Sigmoid colon (tissue), 3 donors: ENCODE measurements at regions not wholly inside any gene's neighbourhood (a gene's known extent, or its start where the extent isn't known, plus 50 kb on each side); places are given as distances from the start of the nearest gene placed in this dataset.

Experiments
- POLR2A ChIP-seq, 2 donors: fragments of 450-650 bp; IDR thresholded peaks; one replicate each; pipeline ENCODE4 v1.6.1; 2016; ENCODE audit warnings: antibody characterized with exemption in 2 of 2, mild to moderate bottlenecking in 2 of 2, moderate library complexity in 2 of 2
- TF ChIP-seq, protein P1 (sequence below), 4 experiments: fragments of 450-650 bp in 3 of 4; fragments of 200-600 bp in 1 of 4; IDR thresholded peaks; one replicate each; pipeline ENCODE4 v1.5.1; 2016 to 2019; ENCODE audit warnings: antibody characterized with exemption in 4 of 4, mild to moderate bottlenecking in 3 of 4, moderate library complexity in 2 of 4

DNA sequence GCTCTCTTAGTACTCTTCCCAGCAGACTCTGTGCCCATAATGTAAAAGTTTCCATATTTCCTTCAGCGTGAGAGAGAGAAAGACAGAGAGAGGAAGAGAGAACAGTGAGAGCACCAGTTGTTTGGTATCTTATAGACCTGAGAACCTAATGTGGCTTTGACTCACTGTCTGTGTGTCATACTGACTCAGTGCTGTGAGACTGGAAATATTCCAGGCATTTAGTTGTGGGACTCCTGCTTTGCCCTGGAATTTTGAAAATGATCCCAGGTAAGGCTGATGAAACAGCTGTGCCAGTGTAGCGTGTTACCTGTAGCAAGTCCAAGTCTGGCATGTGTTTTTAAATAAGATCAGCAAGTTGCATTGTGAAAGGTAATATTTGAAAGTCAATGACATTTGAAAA, 87.9 kb upstream of the KCNH7 start:
- TF ChIP-seq, protein P1, sequence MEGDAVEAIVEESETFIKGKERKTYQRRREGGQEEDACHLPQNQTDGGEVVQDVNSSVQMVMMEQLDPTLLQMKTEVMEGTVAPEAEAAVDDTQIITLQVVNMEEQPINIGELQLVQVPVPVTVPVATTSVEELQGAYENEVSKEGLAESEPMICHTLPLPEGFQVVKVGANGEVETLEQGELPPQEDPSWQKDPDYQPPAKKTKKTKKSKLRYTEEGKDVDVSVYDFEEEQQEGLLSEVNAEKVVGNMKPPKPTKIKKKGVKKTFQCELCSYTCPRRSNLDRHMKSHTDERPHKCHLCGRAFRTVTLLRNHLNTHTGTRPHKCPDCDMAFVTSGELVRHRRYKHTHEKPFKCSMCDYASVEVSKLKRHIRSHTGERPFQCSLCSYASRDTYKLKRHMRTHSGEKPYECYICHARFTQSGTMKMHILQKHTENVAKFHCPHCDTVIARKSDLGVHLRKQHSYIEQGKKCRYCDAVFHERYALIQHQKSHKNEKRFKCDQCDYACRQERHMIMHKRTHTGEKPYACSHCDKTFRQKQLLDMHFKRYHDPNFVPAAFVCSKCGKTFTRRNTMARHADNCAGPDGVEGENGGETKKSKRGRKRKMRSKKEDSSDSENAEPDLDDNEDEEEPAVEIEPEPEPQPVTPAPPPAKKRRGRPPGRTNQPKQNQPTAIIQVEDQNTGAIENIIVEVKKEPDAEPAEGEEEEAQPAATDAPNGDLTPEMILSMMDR (IDR thresholded peaks at IDR 0.05): no peak
- TF ChIP-seq POLR2A (IDR thresholded peaks at IDR 0.05): no peak
